ENCODE measurements at regions not wholly inside any gene's neighbourhood (a gene's known extent, or its start where the extent isn't known, plus 50 kb on each side); places are given as distances from the start of the nearest gene placed in this dataset.

GRCh38 chr11:32302826-32303225 lies 132.5 kb downstream of the WT1 start:
- H3K27ac Mint-ChIP-seq (ENCODE audit: low read depth) = no peak overlapping the region
- H3K36me3 Mint-ChIP-seq (ENCODE audit: insufficient read depth) = peaks cover 2% of the 10 kb centered on the region
- no peak for ATAC-seq (replicated peaks; ENCODE audit: extremely low read depth, poor library complexity, severe bottlenecking)
- H3K9me3 Mint-ChIP-seq = no peaks in the 10 kb centered on the region
- H3K4me3 Mint-ChIP-seq = no peak overlapping the region
- no peaks in the 10 kb centered on the region for H3K4me1 Mint-ChIP-seq
- no peak for DNase-seq (ENCODE audit: low spot score in 2 of 2)
- no peaks in the 10 kb centered on the region for H3K27me3 Mint-ChIP-seq

GRCh38 chr11:32304521-32304920 lies 130.8 kb downstream of the WT1 start:
- H3K4me3 Mint-ChIP-seq = no peak overlapping the region
- DNase-seq (ENCODE audit: low spot score in 2 of 2) = no peak
- no peak for ATAC-seq (replicated peaks; ENCODE audit: extremely low read depth, poor library complexity, severe bottlenecking)
- no peaks in the 10 kb centered on the region for H3K4me1 Mint-ChIP-seq
- no peak overlapping the region for H3K27ac Mint-ChIP-seq (ENCODE audit: low read depth)
- H3K36me3 Mint-ChIP-seq (ENCODE audit: insufficient read depth) = peaks cover 2% of the 10 kb centered on the region
- H3K9me3 Mint-ChIP-seq = no peaks in the 10 kb centered on the region
- H3K27me3 Mint-ChIP-seq = peaks cover under 1% of the 10 kb centered on the region

- Mint-ChIP-seq H3K27me3 (peaks cover 8% of the 10 kb centered on the region), H3K36me3 (ENCODE audit: insufficient read depth) (no peaks in the 10 kb centered on the region), H3K4me3 (no peak overlapping the region), H3K9me3 (no peaks in the 10 kb centered on the region), H3K27ac (ENCODE audit: low read depth) (no peak overlapping the region), H3K4me1 (no peaks in the 10 kb centered on the region)
- ATAC-seq (replicated peaks; ENCODE audit: extremely low read depth, poor library complexity, severe bottlenecking) (no peak), DNase-seq (ENCODE audit: low spot score in 2 of 2) (no peak)
Measured at GRCh38 chr11:32305460-32305859, 129.9 kb downstream of the WT1 start.

- Mint-ChIP-seq H3K36me3 (ENCODE audit: insufficient read depth) (no peaks in the 10 kb centered on the region), H3K4me1 (peaks cover 5% of the 10 kb centered on the region), H3K27ac (ENCODE audit: low read depth) (no peak overlapping the region)
Measured at GRCh38 chr11:32307471-32307870, 127.9 kb downstream of the WT1 start.

GRCh38 chr11:32307913-32308312 lies 127.4 kb downstream of the WT1 start:
- no peak for ATAC-seq (replicated peaks; ENCODE audit: extremely low read depth, poor library complexity, severe bottlenecking)
- Mint-ChIP-seq H3K9me3 (no peaks in the 10 kb centered on the region), H3K27me3 (peaks cover 28% of the 10 kb centered on the region), H3K27ac (ENCODE audit: low read depth) (no peak overlapping the region), H3K36me3 (ENCODE audit: insufficient read depth) (no peaks in the 10 kb centered on the region), H3K4me1 (peaks cover 5% of the 10 kb centered on the region), H3K4me3 (no peak overlapping the region)
- DNase-seq (ENCODE audit: low spot score in 2 of 2) = no peak

More at GRCh38 chr11:32307471-32307870, 127.9 kb downstream of the WT1 start:
- DNase-seq (ENCODE audit: low spot score in 2 of 2) (no peak), ATAC-seq (replicated peaks; ENCODE audit: extremely low read depth, poor library complexity, severe bottlenecking) (no peak)
- no peaks in the 10 kb centered on the region for H3K9me3 Mint-ChIP-seq
- no peak overlapping the region for H3K4me3 Mint-ChIP-seq
- H3K27me3 Mint-ChIP-seq = peaks cover 24% of the 10 kb centered on the region

GRCh38 chr11:32309530-32310213 lies 125.7 kb downstream of the WT1 start:
- no peak for DNase-seq (ENCODE audit: low spot score in 2 of 2)
- Mint-ChIP-seq H3K36me3 (ENCODE audit: insufficient read depth) (no peaks in the 10 kb centered on the region), H3K9me3 (no peaks in the 10 kb centered on the region), H3K27me3 (peaks cover 37% of the 10 kb centered on the region), H3K4me3 (no peak overlapping the region), H3K4me1 (peaks cover 5% of the 10 kb centered on the region), H3K27ac (ENCODE audit: low read depth) (no peak overlapping the region)
- ATAC-seq (replicated peaks; ENCODE audit: extremely low read depth, poor library complexity, severe bottlenecking) = no peak

GRCh38 chr11:32310214-32310601 lies 125.1 kb downstream of the WT1 start:
- Mint-ChIP-seq H3K36me3 (ENCODE audit: insufficient read depth) (no peaks in the 10 kb centered on the region), H3K27ac (ENCODE audit: low read depth) (no peak overlapping the region), H3K27me3 (peaks cover 42% of the 10 kb centered on the region), H3K9me3 (no peaks in the 10 kb centered on the region), H3K4me1 (peaks cover 5% of the 10 kb centered on the region), H3K4me3 (no peak overlapping the region)
- ATAC-seq (replicated peaks; ENCODE audit: extremely low read depth, poor library complexity, severe bottlenecking) (no peak), DNase-seq (ENCODE audit: low spot score in 2 of 2) (no peak)

GRCh38 chr11:32311346-32312065 lies 123.8 kb downstream of the WT1 start:
- DNase-seq (ENCODE audit: low spot score in 2 of 2) = no peak
- Mint-ChIP-seq H3K27me3 (peaks cover 43% of the 10 kb centered on the region), H3K4me3 (no peak overlapping the region), H3K27ac (ENCODE audit: low read depth) (no peak overlapping the region), H3K9me3 (no peaks in the 10 kb centered on the region), H3K36me3 (ENCODE audit: insufficient read depth) (no peaks in the 10 kb centered on the region), H3K4me1 (peaks cover 5% of the 10 kb centered on the region)
- no peak for ATAC-seq (replicated peaks; ENCODE audit: extremely low read depth, poor library complexity, severe bottlenecking)

- Mint-ChIP-seq H3K9me3 (no peaks in the 10 kb centered on the region), H3K27me3 (peaks cover 43% of the 10 kb centered on the region), H3K4me3 (no peak overlapping the region), H3K4me1 (peaks cover 5% of the 10 kb centered on the region), H3K27ac (ENCODE audit: low read depth) (no peak overlapping the region), H3K36me3 (ENCODE audit: insufficient read depth) (no peaks in the 10 kb centered on the region)
- no peak for DNase-seq (ENCODE audit: low spot score in 2 of 2)
- ATAC-seq (replicated peaks; ENCODE audit: extremely low read depth, poor library complexity, severe bottlenecking) = no peak
Measured at GRCh38 chr11:32312206-32312817, 123.0 kb downstream of the WT1 start.

- Mint-ChIP-seq H3K9me3 (no peaks in the 10 kb centered on the region), H3K4me3 (no peak overlapping the region), H3K36me3 (ENCODE audit: insufficient read depth) (no peaks in the 10 kb centered on the region), H3K4me1 (peaks cover 11% of the 10 kb centered on the region), H3K27ac (ENCODE audit: low read depth) (no peak overlapping the region), H3K27me3 (peaks cover 43% of the 10 kb centered on the region)
- DNase-seq (ENCODE audit: low spot score in 2 of 2) (no peak), ATAC-seq (replicated peaks; ENCODE audit: extremely low read depth, poor library complexity, severe bottlenecking) (no peak)
Measured at GRCh38 chr11:32312865-32313403, 122.4 kb downstream of the WT1 start.

- Mint-ChIP-seq H3K4me1 (peaks cover 12% of the 10 kb centered on the region), H3K27ac (ENCODE audit: low read depth) (no peak overlapping the region), H3K4me3 (no peak overlapping the region), H3K9me3 (no peaks in the 10 kb centered on the region), H3K36me3 (ENCODE audit: insufficient read depth) (no peaks in the 10 kb centered on the region), H3K27me3 (peaks cover 47% of the 10 kb centered on the region)
- DNase-seq (ENCODE audit: low spot score in 2 of 2) (no peak), ATAC-seq (replicated peaks; ENCODE audit: extremely low read depth, poor library complexity, severe bottlenecking) (no peak)
Measured at GRCh38 chr11:32313477-32313876, 121.9 kb downstream of the WT1 start.

- DNase-seq (ENCODE audit: low spot score in 2 of 2) (no peak), ATAC-seq (replicated peaks; ENCODE audit: extremely low read depth, poor library complexity, severe bottlenecking) (no peak)
- Mint-ChIP-seq H3K36me3 (ENCODE audit: insufficient read depth) (no peaks in the 10 kb centered on the region), H3K4me3 (no peak overlapping the region), H3K4me1 (peaks cover 12% of the 10 kb centered on the region), H3K27ac (ENCODE audit: low read depth) (no peak overlapping the region), H3K27me3 (peaks cover 55% of the 10 kb centered on the region), H3K9me3 (no peaks in the 10 kb centered on the region)
Measured at GRCh38 chr11:32315121-32315520, 120.2 kb downstream of the WT1 start.

- H3K27ac Mint-ChIP-seq (ENCODE audit: low read depth) = no peak overlapping the region
- no peak overlapping the region for H3K4me3 Mint-ChIP-seq
- ATAC-seq (replicated peaks; ENCODE audit: extremely low read depth, poor library complexity, severe bottlenecking) = no peak
Measured at GRCh38 chr11:32316232-32316631, 119.1 kb downstream of the WT1 start.

More at GRCh38 chr11:32316232-32316631, 119.1 kb downstream of the WT1 start:
- Mint-ChIP-seq H3K9me3 (no peaks in the 10 kb centered on the region), H3K4me1 (peaks cover 12% of the 10 kb centered on the region), H3K27me3 (peaks cover 61% of the 10 kb centered on the region), H3K36me3 (ENCODE audit: insufficient read depth) (no peaks in the 10 kb centered on the region)
- no peak for DNase-seq (ENCODE audit: low spot score in 2 of 2)
